PFSK-1 (cell line): ENCODE measurements at regions not wholly inside any gene's neighbourhood (a gene's known extent, or its start where the extent isn't known, plus 50 kb on each side); places are given as distances from the start of the nearest gene placed in this dataset.

Experiments used
- FOXP2 ChIP-seq: optimal IDR thresholded peaks from 2 replicates; pipeline ENCODE3; 2011; ENCODE audit warnings: borderline replicate concordance, control low read depth, inconsistent platforms; ENCODE audit not compliant: insufficient read depth; ENCODE audit errors: extremely low read length, extremely low read depth
- POLR2AphosphoS5 ChIP-seq: IDR thresholded peaks from 2 replicates; pipeline ENCODE4 v1.6.1; 2012; ENCODE audit warnings: low read depth, mild to moderate bottlenecking, control low read depth, low read length, moderate library complexity
- SIN3A ChIP-seq: IDR thresholded peaks from 2 replicates; pipeline ENCODE4 v1.6.1; 2012; ENCODE audit warnings: mild to moderate bottlenecking, low read length, moderate library complexity, borderline replicate concordance; ENCODE audit not compliant: insufficient read depth

DNA sequence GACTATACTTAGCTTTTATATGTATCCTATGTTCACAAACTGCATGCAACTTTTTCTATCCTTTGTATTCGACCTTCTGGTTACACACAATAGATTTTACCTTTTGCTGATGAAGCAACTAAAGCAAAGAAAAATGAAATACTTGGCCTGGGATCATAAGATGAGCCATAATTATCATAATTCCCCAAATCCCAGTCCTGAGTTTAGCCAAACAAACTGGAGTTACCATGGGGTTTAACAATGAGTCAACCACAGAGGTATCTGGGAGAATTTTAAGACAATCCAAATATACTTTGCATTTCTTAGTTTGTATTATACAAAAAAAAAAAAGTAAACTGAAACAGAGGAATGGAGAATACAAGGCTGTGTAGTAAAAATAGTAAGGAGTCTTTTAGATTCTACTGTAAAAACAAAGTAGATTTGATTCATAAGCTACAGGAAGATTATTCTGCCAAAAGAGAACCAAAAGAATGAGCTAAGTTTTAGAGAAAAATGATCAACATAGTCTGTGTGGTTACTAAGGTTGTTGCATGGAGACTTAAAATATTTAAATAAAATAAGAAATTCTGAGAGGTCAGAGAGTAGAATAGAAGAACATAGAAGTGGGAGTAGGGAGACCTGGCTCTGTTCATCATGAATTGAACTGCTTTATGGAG, 60.4 kb upstream of the GORAB start:
- TF ChIP-seq POLR2AphosphoS5: no peak
- TF ChIP-seq SIN3A: no peak
- TF ChIP-seq FOXP2: no peak
